ENCODE measurements at regions not wholly inside any gene's neighbourhood (a gene's known extent, or its start where the extent isn't known, plus 50 kb on each side); places are given as distances from the start of the nearest gene placed in this dataset.

DNA sequence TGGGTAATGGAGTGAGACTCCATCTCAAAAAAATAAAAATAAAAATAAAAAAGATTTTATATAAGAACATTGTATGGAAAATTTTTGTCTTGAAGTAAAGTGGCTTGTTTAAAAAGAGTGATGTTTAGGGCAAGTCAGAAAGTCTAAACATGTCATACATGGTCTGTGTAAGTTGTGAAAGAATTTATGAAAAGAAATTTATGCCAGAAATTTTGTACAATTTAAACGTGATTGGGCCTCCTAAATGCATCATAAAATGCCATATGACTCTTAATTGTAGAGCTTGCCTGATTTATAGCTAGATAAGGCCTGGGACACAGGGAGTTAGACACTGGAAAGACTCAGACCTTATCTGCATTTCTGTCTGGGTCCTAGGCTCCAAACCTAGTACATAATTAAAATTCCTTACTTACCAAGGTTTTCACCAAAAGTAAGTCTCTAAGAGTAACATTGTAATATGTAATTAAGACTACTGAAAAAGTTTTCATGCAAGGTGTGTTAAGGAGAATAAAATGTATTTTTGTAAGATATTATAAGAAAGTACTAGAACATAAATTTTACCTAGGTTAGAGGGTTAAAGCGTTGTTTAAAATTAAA is 110.5 kb downstream of the AASDHPPT start:
- TF ChIP-seq FOXM1 (IDR thresholded peaks at IDR 0.05; ENCODE audit: borderline replicate concordance, low read depth) (no peak), TEAD4 (IDR thresholded peaks at IDR 0.05) (no peak), CEBPB (IDR thresholded peaks at IDR 0.05) (no peak), EP300 (IDR thresholded peaks at IDR 0.05; ENCODE audit: borderline replicate concordance) (no peak), RAD21 (IDR thresholded peaks at IDR 0.05; ENCODE audit: low read depth) (no peak)
- TF ChIP-seq, protein P1, sequence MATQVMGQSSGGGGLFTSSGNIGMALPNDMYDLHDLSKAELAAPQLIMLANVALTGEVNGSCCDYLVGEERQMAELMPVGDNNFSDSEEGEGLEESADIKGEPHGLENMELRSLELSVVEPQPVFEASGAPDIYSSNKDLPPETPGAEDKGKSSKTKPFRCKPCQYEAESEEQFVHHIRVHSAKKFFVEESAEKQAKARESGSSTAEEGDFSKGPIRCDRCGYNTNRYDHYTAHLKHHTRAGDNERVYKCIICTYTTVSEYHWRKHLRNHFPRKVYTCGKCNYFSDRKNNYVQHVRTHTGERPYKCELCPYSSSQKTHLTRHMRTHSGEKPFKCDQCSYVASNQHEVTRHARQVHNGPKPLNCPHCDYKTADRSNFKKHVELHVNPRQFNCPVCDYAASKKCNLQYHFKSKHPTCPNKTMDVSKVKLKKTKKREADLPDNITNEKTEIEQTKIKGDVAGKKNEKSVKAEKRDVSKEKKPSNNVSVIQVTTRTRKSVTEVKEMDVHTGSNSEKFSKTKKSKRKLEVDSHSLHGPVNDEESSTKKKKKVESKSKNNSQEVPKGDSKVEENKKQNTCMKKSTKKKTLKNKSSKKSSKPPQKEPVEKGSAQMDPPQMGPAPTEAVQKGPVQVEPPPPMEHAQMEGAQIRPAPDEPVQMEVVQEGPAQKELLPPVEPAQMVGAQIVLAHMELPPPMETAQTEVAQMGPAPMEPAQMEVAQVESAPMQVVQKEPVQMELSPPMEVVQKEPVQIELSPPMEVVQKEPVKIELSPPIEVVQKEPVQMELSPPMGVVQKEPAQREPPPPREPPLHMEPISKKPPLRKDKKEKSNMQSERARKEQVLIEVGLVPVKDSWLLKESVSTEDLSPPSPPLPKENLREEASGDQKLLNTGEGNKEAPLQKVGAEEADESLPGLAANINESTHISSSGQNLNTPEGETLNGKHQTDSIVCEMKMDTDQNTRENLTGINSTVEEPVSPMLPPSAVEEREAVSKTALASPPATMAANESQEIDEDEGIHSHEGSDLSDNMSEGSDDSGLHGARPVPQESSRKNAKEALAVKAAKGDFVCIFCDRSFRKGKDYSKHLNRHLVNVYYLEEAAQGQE (IDR thresholded peaks at IDR 0.05; ENCODE audit: low read depth) = no peak

Data from Ishikawa (cell line).